ENCODE measurements at regions not wholly inside any gene's neighbourhood (a gene's known extent, or its start where the extent isn't known, plus 50 kb on each side); places are given as distances from the start of the nearest gene placed in this dataset.

DNA sequence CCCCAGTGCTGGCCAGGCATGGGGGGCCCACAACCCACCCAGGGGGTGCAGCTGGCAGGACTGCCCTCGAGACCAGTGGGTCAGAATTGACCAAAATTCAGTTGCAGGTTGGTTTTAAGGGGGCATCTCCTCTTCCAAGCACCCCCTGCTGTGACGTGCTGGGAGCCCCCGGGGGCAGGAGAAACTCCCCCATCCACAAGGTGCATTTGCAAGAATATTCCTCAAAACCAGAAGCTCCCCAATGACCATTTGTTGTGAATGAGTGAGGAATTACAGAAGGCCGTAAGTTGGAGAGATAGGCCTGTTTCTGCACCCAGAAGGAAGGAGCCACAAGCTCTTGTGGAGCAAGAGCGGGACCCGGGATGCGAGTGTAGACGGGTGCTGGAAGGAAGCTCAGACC lies 414.5 kb downstream of the BRD1 start:
- no peak overlapping the region for H2BK5ac ChIP-seq (ENCODE audit: low read depth, low read length, poor library complexity, severe bottlenecking)
- no peak overlapping the region for H3K18ac ChIP-seq (ENCODE audit: low read depth, low read length)
- no peak overlapping the region for H3K27ac ChIP-seq (ENCODE audit: insufficient read depth, low read length)
- H3K4me1 ChIP-seq (ENCODE audit: control insufficient read depth, insufficient read depth, low read length) = no peaks in the 10 kb centered on the region
- H4K91ac ChIP-seq (ENCODE audit: insufficient read depth, low read depth, low read length) = no peak overlapping the region
- BruUV-seq (replicated peaks) = no TSS peak
- in situ Hi-C loops (cut with MboI; ENCODE audit: low sequenced_read_pairs) = no loop called here
- DNase-seq (no peak), ATAC-seq (ENCODE audit: low read depth) (no peak)
- no peak overlapping the region for H3K4me2 ChIP-seq (ENCODE audit: low read depth, low read length)
- H2BK120ac ChIP-seq (ENCODE audit: low read depth, low read length) = no peak overlapping the region
- no peaks in the 10 kb centered on the region for H4K20me1 ChIP-seq (ENCODE audit: insufficient read depth, low read length)
- intact Hi-C loops (cut with micrococcal nuclease) = no loop called here
- H2BK15ac ChIP-seq (ENCODE audit: low read depth, low read length) = no peak overlapping the region
- H3K9me3 ChIP-seq (ENCODE audit: control insufficient read depth, insufficient read depth, low read length) = peaks cover 47% of the 10 kb centered on the region
- ChIA-PET POLR2A (ENCODE audit: unreplicated experiment) (no interaction called here), CTCF (no interaction called here)
- H3K4me3 ChIP-seq (ENCODE audit: insufficient read depth, low read depth, low read length) = no peak overlapping the region
- no peak overlapping the region for H2BK20ac ChIP-seq (ENCODE audit: low read depth, low read length)
- dilution Hi-C loops (cut with HindIII; ENCODE audit: low sequenced_read_pairs, unreplicated experiment) = no loop called here
- no peak overlapping the region for H3K23ac ChIP-seq (ENCODE audit: low read depth, low read length)
- H3K27me3 ChIP-seq (ENCODE audit: control insufficient read depth, insufficient read depth, low read length) = no peaks in the 10 kb centered on the region
- 60% methylated on average over 2 of the region's 8 CpGs; no CpG with 5 or more reads in 1 of the 2 experiments for WGBS, 2 experiments (ENCODE audit: extremely low coverage in 2 of 2, insufficient read length in 1 of 2)
- no peak overlapping the region for H2AFZ ChIP-seq (replicated peaks; ENCODE audit: low read length, poor library complexity)
- no peak overlapping the region for H3K56ac ChIP-seq (ENCODE audit: extremely low read depth, insufficient read depth, low read length)
- H2AK5ac ChIP-seq (ENCODE audit: low read depth, low read length) = no peak overlapping the region
- TF ChIP-seq BHLHE40 (IDR thresholded peaks at IDR 0.05; ENCODE audit: low read depth, low read length) (no peak), POLR2A (IDR thresholded peaks at IDR 0.05; ENCODE audit: low read depth, low read length) (no peak), MXI1 (IDR thresholded peaks at IDR 0.05; ENCODE audit: borderline replicate concordance, low read depth, low read length) (no peak), FOS (IDR thresholded peaks at IDR 0.05; ENCODE audit: low read depth, low read length) (no peak), RAD21 (IDR thresholded peaks at IDR 0.05; ENCODE audit: low read length) (no peak), MAZ (IDR thresholded peaks at IDR 0.05; ENCODE audit: borderline replicate concordance, low read depth, low read length) (no peak)
- TF ChIP-seq, protein P1, sequence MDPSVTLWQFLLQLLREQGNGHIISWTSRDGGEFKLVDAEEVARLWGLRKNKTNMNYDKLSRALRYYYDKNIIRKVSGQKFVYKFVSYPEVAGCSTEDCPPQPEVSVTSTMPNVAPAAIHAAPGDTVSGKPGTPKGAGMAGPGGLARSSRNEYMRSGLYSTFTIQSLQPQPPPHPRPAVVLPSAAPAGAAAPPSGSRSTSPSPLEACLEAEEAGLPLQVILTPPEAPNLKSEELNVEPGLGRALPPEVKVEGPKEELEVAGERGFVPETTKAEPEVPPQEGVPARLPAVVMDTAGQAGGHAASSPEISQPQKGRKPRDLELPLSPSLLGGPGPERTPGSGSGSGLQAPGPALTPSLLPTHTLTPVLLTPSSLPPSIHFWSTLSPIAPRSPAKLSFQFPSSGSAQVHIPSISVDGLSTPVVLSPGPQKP (IDR thresholded peaks at IDR 0.05; ENCODE audit: borderline replicate concordance, low read depth, low read length) = no peak
- H4K5ac ChIP-seq (ENCODE audit: low read depth, low read length) = no peak overlapping the region
- no peaks in the 10 kb centered on the region for H3K36me3 ChIP-seq (ENCODE audit: control insufficient read depth, insufficient read depth, low read length)
- H3K14ac ChIP-seq (replicated peaks; ENCODE audit: low read depth, low read length) = no peak overlapping the region
- H3K9ac ChIP-seq (ENCODE audit: low read depth, low read length) = no peak overlapping the region
- H4K8ac ChIP-seq (ENCODE audit: low read depth in 2 of 2, low read length in 2 of 2) = no peak overlapping the region
- no peaks in the 10 kb centered on the region for H3K79me1 ChIP-seq (ENCODE audit: low read depth in 1 of 2, low read length in 2 of 2)
- no peak overlapping the region for H3K4ac ChIP-seq (ENCODE audit: low read depth, low read length)
- H3K9me1 ChIP-seq (ENCODE audit: insufficient read depth, low read length) = no peaks in the 10 kb centered on the region
- H2AK9ac ChIP-seq (replicated peaks; ENCODE audit: low read depth, low read length, poor library complexity) = no peak overlapping the region

Measured in IMR-90 (cell line).